H1 (cell line): ENCODE measurements at regions not wholly inside any gene's neighbourhood (a gene's known extent, or its start where the extent isn't known, plus 50 kb on each side); places are given as distances from the start of the nearest gene placed in this dataset.

Experiments
- EGR1 ChIP-seq: IDR thresholded peaks from 2 replicates; pipeline ENCODE4 v1.6.1; 2011; ENCODE audit warnings: low read depth, low read length, borderline replicate concordance
- POLR2A ChIP-seq, 2 experiments: IDR thresholded peaks; 1 replicate in 1 of 2; 2 replicates in 1 of 2; pipeline ENCODE4 v1.6.1; 2011; ENCODE audit warnings: low read depth in 2 of 2, low read length in 2 of 2, mild to moderate bottlenecking in 2 of 2; ENCODE audit errors: control extremely low read depth in 1 of 2
- RAD21 ChIP-seq, 2 experiments: IDR thresholded peaks in 1 of 2; conservative IDR thresholded peaks in 1 of 2; 2 replicates each; pipeline ENCODE4 v1.6.1; 2011; ENCODE audit warnings: low read depth in 2 of 2, low read length in 2 of 2, improper control_type of control experiment in 1 of 2, inconsistent platforms in 1 of 2, mild to moderate bottlenecking in 1 of 2, moderate library complexity in 1 of 2
- ZNF274 ChIP-seq: IDR thresholded peaks from 2 replicates; pipeline ENCODE4 v1.7.0; 2012; ENCODE audit warnings: low read length, borderline replicate concordance; ENCODE audit errors: extremely low read depth
- TF ChIP-seq, protein P1 (sequence below): IDR thresholded peaks from 2 replicates; pipeline ENCODE4 v1.6.1; 2011; ENCODE audit warnings: low read length, improper control_type of control experiment

DNA sequence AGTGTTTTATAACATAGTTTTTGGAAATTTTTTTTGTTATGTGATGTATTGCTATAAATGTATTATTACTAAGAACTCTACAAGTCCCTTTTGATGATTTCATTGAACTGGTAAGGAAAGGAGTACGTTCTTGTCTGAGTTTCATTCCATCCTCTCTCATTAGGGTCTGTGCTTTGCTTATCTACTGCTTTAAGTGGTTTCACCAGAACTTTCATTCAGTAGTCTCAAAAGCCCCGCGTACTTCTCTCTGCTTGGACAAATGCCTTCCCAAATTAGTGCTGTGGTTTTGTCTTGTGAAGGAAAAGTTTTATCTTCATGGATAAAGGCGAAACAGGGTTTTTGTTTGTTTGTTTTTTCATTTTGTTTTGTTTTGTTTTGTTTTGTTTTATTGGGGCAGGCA is 469.8 kb upstream of the WWC1 start:
- TF ChIP-seq, protein P1, sequence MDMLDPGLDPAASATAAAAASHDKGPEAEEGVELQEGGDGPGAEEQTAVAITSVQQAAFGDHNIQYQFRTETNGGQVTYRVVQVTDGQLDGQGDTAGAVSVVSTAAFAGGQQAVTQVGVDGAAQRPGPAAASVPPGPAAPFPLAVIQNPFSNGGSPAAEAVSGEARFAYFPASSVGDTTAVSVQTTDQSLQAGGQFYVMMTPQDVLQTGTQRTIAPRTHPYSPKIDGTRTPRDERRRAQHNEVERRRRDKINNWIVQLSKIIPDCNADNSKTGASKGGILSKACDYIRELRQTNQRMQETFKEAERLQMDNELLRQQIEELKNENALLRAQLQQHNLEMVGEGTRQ = no peak
- TF ChIP-seq RAD21 (IDR thresholded peaks at IDR 0.05 in 1 of 2, conservative IDR thresholded peaks at IDR 0.05 in 1 of 2; ENCODE audit: low read depth in 2 of 2, low read length in 2 of 2) = no peak
- no peak for TF ChIP-seq EGR1
- TF ChIP-seq ZNF274 = no peak
- no peak for TF ChIP-seq POLR2A (IDR thresholded peaks at IDR 0.05; ENCODE audit: control extremely low read depth in 1 of 2, low read depth in 2 of 2, low read length in 2 of 2)
